Stimulated activated CD4-positive, alpha-beta T cell treated with anti-CD3 and anti-CD28 coated beads, Interleukin-1b, Interleukin-23, amount 100 ng/mL, for 24 hours (primary cell): ENCODE measurements at regions not wholly inside any gene's neighbourhood (a gene's known extent, or its start where the extent isn't known, plus 50 kb on each side); places are given as distances from the start of the nearest gene placed in this dataset.

Experiments used
- DNase-seq, 4 experiments: peaks; one replicate each; pipeline ENCODE4 v3.0.0-alpha.2; 2020; ENCODE audit warnings: low read depth in 4 of 4, low spot score in 1 of 4

DNA sequence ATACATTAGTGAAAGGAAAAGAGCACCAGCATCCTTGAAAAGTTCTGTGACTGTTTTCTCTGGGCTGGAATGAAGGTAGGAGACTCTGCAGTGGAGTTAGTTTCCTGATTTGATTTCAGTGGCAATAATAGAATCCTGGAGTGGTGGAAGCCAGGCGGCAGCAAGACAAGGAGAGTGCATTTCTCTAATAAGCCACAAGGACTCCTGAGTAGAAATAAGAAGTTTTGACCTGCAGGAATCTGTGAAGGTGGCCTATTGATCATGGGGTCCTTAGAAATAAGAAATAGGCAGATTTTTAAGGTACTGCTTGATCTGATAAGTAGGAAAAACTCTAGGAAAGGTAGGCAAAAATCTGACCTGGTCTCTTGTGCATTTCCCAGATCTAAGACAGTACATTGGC, 68.4 kb upstream of the ELOVL5 start:
- no peak for DNase-seq

DNA sequence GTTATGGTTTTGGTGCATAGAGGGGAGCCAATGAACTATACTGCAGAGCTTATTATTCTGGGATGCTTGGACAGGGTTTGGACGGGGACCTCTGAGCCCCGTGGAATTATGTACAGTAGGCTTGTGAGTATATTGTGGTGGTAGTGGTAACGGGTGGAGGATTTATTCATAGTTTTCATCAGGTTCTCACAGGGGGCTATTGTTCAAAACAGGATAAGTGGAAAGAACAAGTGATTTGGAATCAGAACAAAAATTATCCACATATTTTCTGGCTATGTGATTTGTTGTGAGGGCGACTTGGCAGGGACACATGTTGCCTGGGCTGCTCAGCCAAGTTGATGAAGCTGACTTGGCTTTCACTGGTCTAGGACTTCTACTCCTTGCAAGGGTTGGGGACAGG, 64.6 kb upstream of the ELOVL5 start:
- DNase-seq = no peak

DNA sequence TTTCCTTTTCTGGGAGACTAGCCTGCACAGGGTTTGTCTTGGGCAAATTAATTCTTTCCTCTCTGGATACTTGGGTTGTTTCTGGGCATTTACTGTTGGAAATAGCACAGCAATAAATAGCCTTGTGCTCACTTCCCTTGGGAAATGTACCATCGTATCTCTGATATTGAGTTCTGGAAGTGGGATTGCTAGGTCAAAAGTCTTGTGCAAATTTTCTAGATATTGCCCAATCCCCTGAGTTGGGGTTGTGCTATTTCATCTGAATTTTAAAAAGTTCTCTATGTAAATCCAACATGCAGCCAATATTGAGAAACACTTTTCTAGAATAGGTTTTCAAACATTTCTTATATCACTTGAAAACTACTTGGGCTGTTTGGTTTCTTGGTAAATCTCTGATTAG, 64.0 kb upstream of the ELOVL5 start:
- no peak for DNase-seq

- DNase-seq = no peak
Observed at GRCh38 chr6:53412021-53412715, 63.4 kb upstream of the ELOVL5 start.

GRCh38 chr6:53411451-53411850, 62.7 kb upstream of the ELOVL5 start:
- DNase-seq = no peak

- peak; percentile 3 to 32 (median 23) for DNase-seq
Observed at GRCh38 chr6:53410508-53411258, 61.9 kb upstream of the ELOVL5 start.

- DNase-seq = no peak
Observed at GRCh38 chr6:53408826-53409225, 60.1 kb upstream of the ELOVL5 start.

GRCh38 chr6:53399027-53399344, 50.2 kb upstream of the ELOVL5 start:
- DNase-seq = no peak

DNA sequence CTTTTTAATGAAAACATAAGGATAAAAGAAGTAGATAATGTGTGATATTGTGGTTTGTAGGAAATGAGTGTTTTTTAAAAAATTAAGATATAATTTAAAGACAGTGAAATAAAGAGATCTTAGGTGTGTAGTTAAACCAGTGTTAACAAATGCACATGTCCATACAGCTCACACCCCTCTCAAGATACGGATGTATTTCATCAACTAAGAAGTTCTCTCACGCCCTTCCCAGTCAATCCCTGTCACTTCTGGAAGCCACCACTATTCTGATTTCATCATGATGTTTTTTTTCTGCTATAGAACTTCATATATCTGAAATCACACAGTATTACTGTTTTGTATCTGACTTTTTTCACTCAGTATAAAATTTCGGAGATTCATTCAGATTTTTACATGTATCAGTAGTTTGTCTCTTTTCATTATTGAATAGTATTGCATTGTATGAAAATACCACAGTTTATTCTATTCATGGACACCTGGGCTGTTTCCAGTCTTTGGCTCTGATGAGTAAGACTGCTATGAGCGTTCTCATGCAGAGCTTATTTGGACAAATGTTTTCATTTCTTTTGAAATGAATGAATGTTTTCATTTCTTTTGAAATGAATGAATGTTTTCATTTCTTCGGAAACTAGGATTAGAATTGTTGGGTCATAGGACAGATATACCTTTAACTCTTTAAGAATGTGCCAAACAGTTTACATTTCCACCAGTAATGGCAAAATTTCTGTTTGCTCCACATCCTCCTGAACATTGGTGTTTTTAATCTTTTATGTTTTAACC, 49.7 kb upstream of the ELOVL5 start:
- no peak for DNase-seq
